ENCODE measurements at regions not wholly inside any gene's neighbourhood (a gene's known extent, or its start where the extent isn't known, plus 50 kb on each side); places are given as distances from the start of the nearest gene placed in this dataset.

GRCh38 chr1:209500993-209501392 lies 82.5 kb upstream of the CAMK1G start:
- Histone ChIP-seq H3K27me3 (no peaks in the 10 kb centered on the region), H3K4me1 (no peaks in the 10 kb centered on the region), H3K36me3 (no peaks in the 10 kb centered on the region), H3K4me3 (no peak overlapping the region), H3K9me3 (peaks cover 0 to 37% (median 0%) of the 10 kb centered on the region in 3 donors), H3K27ac (no peak overlapping the region)
- no peak for ATAC-seq
- TF ChIP-seq EP300 (IDR thresholded peaks at IDR 0.05), result no peak
- 75 to 100% methylated on average over 1 of the region's 1 CpG for WGBS, 2 donors (ENCODE audit: low coverage in 1 of 2)

GRCh38 chr1:209503196-209503595 lies 80.3 kb upstream of the CAMK1G start:
- ATAC-seq, result no peak
- no peak for TF ChIP-seq POLR2A (IDR thresholded peaks at IDR 0.05)
- no peak for TF ChIP-seq CTCF (IDR thresholded peaks at IDR 0.05)
- TF ChIP-seq POLR2AphosphoS5 (IDR thresholded peaks at IDR 0.05), result no peak
- TF ChIP-seq EP300 (IDR thresholded peaks at IDR 0.05), result no peak
- Histone ChIP-seq H3K27ac (no peak overlapping the region), H3K4me1 (no peaks in the 10 kb centered on the region), H3K4me3 (no peak overlapping the region), H3K27me3 (no peaks in the 10 kb centered on the region), H3K9me3 (peaks cover 0 to 31% (median 0%) of the 10 kb centered on the region in 3 donors), H3K36me3 (no peaks in the 10 kb centered on the region)
- WGBS, 2 donors (ENCODE audit: low coverage in 1 of 2), result 100% methylated on average over 1 of the region's 1 CpG; no CpG with 5 or more reads in 1 of the 2 donors

GRCh38 chr1:209504571-209504970 lies 78.9 kb upstream of the CAMK1G start:
- no peak for ATAC-seq
- TF ChIP-seq POLR2AphosphoS5 (IDR thresholded peaks at IDR 0.05) (no peak), POLR2A (IDR thresholded peaks at IDR 0.05) (no peak), EP300 (IDR thresholded peaks at IDR 0.05) (no peak), CTCF (IDR thresholded peaks at IDR 0.05) (no peak)
- Histone ChIP-seq H3K27ac (no peak overlapping the region), H3K9me3 (peaks cover 0 to 24% (median 0%) of the 10 kb centered on the region in 3 donors), H3K4me1 (no peaks in the 10 kb centered on the region), H3K4me3 (no peak overlapping the region), H3K36me3 (no peaks in the 10 kb centered on the region), H3K27me3 (no peaks in the 10 kb centered on the region)
- 50 to 67% methylated on average over 1 of the region's 1 CpG for WGBS, 2 donors (ENCODE audit: low coverage in 1 of 2)

- no peaks in the 10 kb centered on the region for H3K36me3 ChIP-seq
- no peak overlapping the region for H3K27ac ChIP-seq
- H3K4me3 ChIP-seq, result no peak overlapping the region
- WGBS, 2 donors (ENCODE audit: low coverage in 1 of 2), result 89 to 100% methylated on average over 1 of the region's 1 CpG
- no peaks in the 10 kb centered on the region for H3K4me1 ChIP-seq
- no peaks in the 10 kb centered on the region for H3K27me3 ChIP-seq
- ATAC-seq, result no peak
- H3K9me3 ChIP-seq, result peaks cover 0 to 24% (median 0%) of the 10 kb centered on the region in 3 donors
- TF ChIP-seq POLR2AphosphoS5 (IDR thresholded peaks at IDR 0.05) (no peak), CTCF (IDR thresholded peaks at IDR 0.05) (no peak), EP300 (IDR thresholded peaks at IDR 0.05) (no peak), POLR2A (IDR thresholded peaks at IDR 0.05) (no peak)
Measured at GRCh38 chr1:209505044-209505443, 78.5 kb upstream of the CAMK1G start.

GRCh38 chr1:209506101-209506500 lies 77.4 kb upstream of the CAMK1G start:
- H3K36me3 ChIP-seq, result no peaks in the 10 kb centered on the region
- no peak for ATAC-seq
- no peaks in the 10 kb centered on the region for H3K27me3 ChIP-seq
- H3K4me3 ChIP-seq, result no peak overlapping the region
- 81 to 87% methylated on average over 3 of the region's 3 CpGs for WGBS, 2 donors (ENCODE audit: low coverage in 1 of 2)
- H3K9me3 ChIP-seq, result peaks cover 0 to 18% (median 0%) of the 10 kb centered on the region in 3 donors
- no peak for TF ChIP-seq CTCF (IDR thresholded peaks at IDR 0.05)
- no peak for TF ChIP-seq POLR2AphosphoS5 (IDR thresholded peaks at IDR 0.05)
- TF ChIP-seq EP300 (IDR thresholded peaks at IDR 0.05), result no peak
- TF ChIP-seq POLR2A (IDR thresholded peaks at IDR 0.05), result no peak
- H3K27ac ChIP-seq, result no peak overlapping the region
- no peaks in the 10 kb centered on the region for H3K4me1 ChIP-seq
